Erythroblast (primary cell): ENCODE measurements at regions not wholly inside any gene's neighbourhood (a gene's known extent, or its start where the extent isn't known, plus 50 kb on each side); places are given as distances from the start of the nearest gene placed in this dataset.

Source experiments
- GATA1 ChIP-seq: IDR thresholded peaks from 2 replicates; pipeline ENCODE4 v1.6.1; 2011; ENCODE audit warnings: low read depth, mild to moderate bottlenecking, control low read depth, low read length, moderate library complexity
- POLR2A ChIP-seq: IDR thresholded peaks from 2 replicates; pipeline ENCODE4 v1.6.1; 2011; ENCODE audit warnings: mild to moderate bottlenecking, low read length

- TF ChIP-seq POLR2A (no peak), GATA1 (no peak)
Measured at GRCh38 chr6:101083533-101084175, 202.5 kb upstream of the ASCC3 start.
